Renal cortical epithelial cell (primary cell): ENCODE measurements at regions not wholly inside any gene's neighbourhood (a gene's known extent, or its start where the extent isn't known, plus 50 kb on each side); places are given as distances from the start of the nearest gene placed in this dataset.

ENCODE experiments used
- DNase-seq: peaks from one replicate; pipeline ENCODE4 v3.0.0-alpha.2; 2011; ENCODE audit warnings: low read depth

- peak; percentile 42 for DNase-seq
These were observed 241.6 kb upstream of the SALL1 start for GRCh38 chr16:51392521-51393187.

- DNase-seq, result no peak
These were observed 240.9 kb upstream of the SALL1 start for GRCh38 chr16:51391798-51392511.

- no peak for DNase-seq
These were observed 239.8 kb upstream of the SALL1 start for GRCh38 chr16:51390877-51391276.

GRCh38 chr16:51389881-51390280, 238.8 kb upstream of the SALL1 start:
- DNase-seq, result no peak

GRCh38 chr16:51388516-51388951, 237.5 kb upstream of the SALL1 start:
- DNase-seq, result peak; percentile 52

GRCh38 chr16:51383909-51384308, 232.8 kb upstream of the SALL1 start:
- no peak for DNase-seq

GRCh38 chr16:51382940-51383339, 231.9 kb upstream of the SALL1 start:
- DNase-seq, result no peak

- DNase-seq, result peak; percentile 86
These were observed 231.1 kb upstream of the SALL1 start for GRCh38 chr16:51382211-51382610.

- no peak for DNase-seq
These were observed 225.0 kb upstream of the SALL1 start for GRCh38 chr16:51376080-51376479.

- no peak for DNase-seq
These were observed 223.7 kb upstream of the SALL1 start for GRCh38 chr16:51374790-51375189.

- DNase-seq, result peak; percentile 94
These were observed 223.3 kb upstream of the SALL1 start for GRCh38 chr16:51374346-51374745.

GRCh38 chr16:51365715-51366114, 214.6 kb upstream of the SALL1 start:
- no peak for DNase-seq

GRCh38 chr16:51359141-51359955, 208.3 kb upstream of the SALL1 start:
- no peak for DNase-seq

- DNase-seq, result no peak
These were observed 206.8 kb upstream of the SALL1 start for GRCh38 chr16:51357839-51358238.

GRCh38 chr16:51355875-51356274, 204.8 kb upstream of the SALL1 start:
- DNase-seq, result no peak

GRCh38 chr16:51355195-51355594, 204.1 kb upstream of the SALL1 start:
- DNase-seq, result no peak

- no peak for DNase-seq
These were observed 202.0 kb upstream of the SALL1 start for GRCh38 chr16:51353055-51353454.

GRCh38 chr16:51349626-51350025, 198.6 kb upstream of the SALL1 start:
- DNase-seq, result no peak

GRCh38 chr16:51343411-51343810, 192.3 kb upstream of the SALL1 start:
- DNase-seq, result no peak

- DNase-seq, result no peak
These were observed 190.1 kb upstream of the SALL1 start for GRCh38 chr16:51341204-51341603.

- no peak for DNase-seq
These were observed 186.6 kb upstream of the SALL1 start for GRCh38 chr16:51337662-51338061.

GRCh38 chr16:51328733-51329132, 177.7 kb upstream of the SALL1 start:
- DNase-seq, result no peak

- peak; percentile 84 for DNase-seq
These were observed 175.9 kb upstream of the SALL1 start for GRCh38 chr16:51327001-51327400.
